SU-DHL-6 (cell line): ENCODE measurements at regions not wholly inside any gene's neighbourhood (a gene's known extent, or its start where the extent isn't known, plus 50 kb on each side); places are given as distances from the start of the nearest gene placed in this dataset.

Experiments
- CTCF ChIP-seq: fragments of 200-600 bp; sonication (generic); IDR thresholded peaks from one replicate; pipeline ENCODE4 v1.5.1; 2017; ENCODE audit warnings: antibody characterized with exemption, mild to moderate bottlenecking, low read length, moderate library complexity; ENCODE audit not compliant: insufficient read depth, poor library complexity, severe bottlenecking
- EZH2phosphoT487 ChIP-seq: fragments of 200-600 bp; sonication (generic), shearing (Covaris generic); conservative IDR thresholded peaks from 2 replicates; pipeline ENCODE4 v1.6.1; 2018; ENCODE audit warnings: mild to moderate bottlenecking, antibody characterized with exemption, low read length, moderate library complexity, mixed read lengths

- TF ChIP-seq CTCF = no peak
- no peak for TF ChIP-seq EZH2phosphoT487
Measured at GRCh38 chr11:106517426-106517825, 440.0 kb downstream of the AASDHPPT start.
